Left ventricle myocardium inferior (tissue), 1 donor: ENCODE measurements at regions not wholly inside any gene's neighbourhood (a gene's known extent, or its start where the extent isn't known, plus 50 kb on each side); places are given as distances from the start of the nearest gene placed in this dataset.

Experiments
- DNase-seq: peaks from one replicate; pipeline ENCODE4 v3.0.0-alpha.2; 2020
- H3K27ac ChIP-seq: fragments of 200-600 bp; replicated peaks from 2 replicates; pipeline ENCODE4 v1.8.0; 2021
- H3K27me3 ChIP-seq: fragments of 200-600 bp; 2 replicates; pipeline ENCODE4 v1.8.0; 2021; ENCODE audit warnings: low read depth
- H3K36me3 ChIP-seq: fragments of 200-600 bp; 2 replicates; pipeline ENCODE4 v1.8.0; 2021
- H3K4me1 ChIP-seq: fragments of 200-600 bp; 2 replicates; pipeline ENCODE4 v1.8.0; 2021
- H3K4me3 ChIP-seq: fragments of 200-600 bp; 2 replicates; pipeline ENCODE4 v1.8.0; 2021; ENCODE audit warnings: mild to moderate bottlenecking, moderate library complexity
- H3K9me3 ChIP-seq: fragments of 200-600 bp; replicated peaks from 2 replicates; pipeline ENCODE4 v1.8.0; 2021
- CTCF ChIP-seq: fragments of 200-600 bp; IDR thresholded peaks from 2 replicates; pipeline ENCODE4 v1.8.0; 2021; ENCODE audit warnings: antibody characterized with exemption, mild to moderate bottlenecking, borderline replicate concordance
- intact Hi-C: fragments of 100-400 bp; cut with micrococcal nuclease; formaldehyde crosslinking; loops from one replicate; pipeline ENCODE4 v1.11.0; 2022
- donor health status: DM: no; HTN: yes; CAD: no; lungs with severe emphysema.

- no peak for TF ChIP-seq CTCF
- H3K4me3 ChIP-seq, result no peak overlapping the region
- no peaks in the 10 kb centered on the region for H3K36me3 ChIP-seq
- intact Hi-C loops, result no loop called here
- no peaks in the 10 kb centered on the region for H3K9me3 ChIP-seq
- no peaks in the 10 kb centered on the region for H3K4me1 ChIP-seq
- H3K27me3 ChIP-seq, result no peaks in the 10 kb centered on the region
- no peak for DNase-seq
- no peak overlapping the region for H3K27ac ChIP-seq
Observed at GRCh38 chr12:43154498-43155045, 397.4 kb downstream of the ADAMTS20 start.

- Histone ChIP-seq H3K4me3 (no peak overlapping the region), H3K4me1 (no peaks in the 10 kb centered on the region), H3K27ac (no peak overlapping the region), H3K9me3 (no peaks in the 10 kb centered on the region), H3K27me3 (no peaks in the 10 kb centered on the region), H3K36me3 (no peaks in the 10 kb centered on the region)
- no peak for TF ChIP-seq CTCF
- DNase-seq, result no peak
- intact Hi-C loops, result no loop called here
Observed at GRCh38 chr12:43151441-43151981, 400.5 kb downstream of the ADAMTS20 start.

- intact Hi-C loops, result no loop called here
Observed at GRCh38 chr12:43148691-43149090, 403.3 kb downstream of the ADAMTS20 start.

GRCh38 chr12:43147878-43148277 is 404.1 kb downstream of the ADAMTS20 start:
- Histone ChIP-seq H3K4me3 (no peak overlapping the region), H3K27me3 (no peaks in the 10 kb centered on the region), H3K36me3 (no peaks in the 10 kb centered on the region), H3K9me3 (no peaks in the 10 kb centered on the region), H3K4me1 (no peaks in the 10 kb centered on the region), H3K27ac (no peak overlapping the region)
- intact Hi-C loops, result no loop called here
- no peak for DNase-seq
- TF ChIP-seq CTCF, result no peak

More at GRCh38 chr12:43148691-43149090, 403.3 kb downstream of the ADAMTS20 start:
- no peaks in the 10 kb centered on the region for H3K4me1 ChIP-seq
- no peaks in the 10 kb centered on the region for H3K9me3 ChIP-seq
- no peaks in the 10 kb centered on the region for H3K27me3 ChIP-seq
- no peak for TF ChIP-seq CTCF
- no peaks in the 10 kb centered on the region for H3K36me3 ChIP-seq
- no peak overlapping the region for H3K27ac ChIP-seq
- no peak overlapping the region for H3K4me3 ChIP-seq
- DNase-seq, result no peak

GRCh38 chr12:43145481-43145880 is 406.5 kb downstream of the ADAMTS20 start:
- Histone ChIP-seq H3K4me1 (no peaks in the 10 kb centered on the region), H3K9me3 (no peaks in the 10 kb centered on the region), H3K4me3 (no peak overlapping the region), H3K36me3 (no peaks in the 10 kb centered on the region), H3K27me3 (no peaks in the 10 kb centered on the region), H3K27ac (no peak overlapping the region)
- intact Hi-C loops, result no loop called here
- no peak for TF ChIP-seq CTCF
- DNase-seq, result no peak
